ENCODE measurements at regions not wholly inside any gene's neighbourhood (a gene's known extent, or its start where the extent isn't known, plus 50 kb on each side); places are given as distances from the start of the nearest gene placed in this dataset.
"Not testable (repeated sequence)": the region's sequence is repeated elsewhere in the genome, so short reads cannot be mapped to it uniquely, and the experiment has no call there.

DNA sequence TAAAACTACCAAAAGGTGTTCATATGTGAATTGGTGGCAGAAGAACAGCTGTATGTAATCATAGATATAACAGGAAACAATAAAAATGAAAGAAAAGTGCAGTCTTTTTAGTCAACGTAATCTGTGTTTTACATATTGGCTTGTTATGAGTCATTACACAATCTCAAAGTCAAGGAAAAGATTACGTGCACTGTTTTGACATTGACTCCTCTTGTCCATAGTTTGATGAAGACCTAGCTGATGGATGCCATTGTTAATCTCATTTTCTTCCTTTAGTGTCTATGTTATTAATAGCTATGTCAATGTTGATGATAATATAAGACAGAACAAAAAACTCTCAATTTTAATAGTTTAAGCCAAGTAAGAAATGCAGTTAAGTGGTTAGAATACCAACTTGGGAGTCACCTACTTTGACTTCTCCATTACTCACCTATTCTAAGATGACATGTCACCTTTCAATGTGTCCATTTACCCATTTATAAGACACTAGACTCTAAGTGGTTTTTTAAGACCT lies 84.5 kb upstream of the SAMSN1 start:
- ChIA-PET POLR2A (ENCODE audit: partially characterized antibody) (interaction anchor here (0.9 to 1.7 kb wide), 2 partner anchors 10 to 29 kb away, joined by 3 to 5 read pairs; no protein-coding TSS in a partner anchor), CTCF (ENCODE audit: partially characterized antibody) (interaction anchor here (0.7 to 0.9 kb wide), 4 partner anchors 9 to 107 kb away, joined by 3 read pairs; no protein-coding TSS in a partner anchor)
- H3K27me3 Mint-ChIP-seq, result no peaks in the 10 kb centered on the region
- peak overlapping the region; percentile 58 to 92 (median 77) for H3K27ac Mint-ChIP-seq
- no peaks in the 10 kb centered on the region for H3K27me3 ChIP-seq (ENCODE audit: insufficient read depth, low read length)
- H3K4me3 Mint-ChIP-seq, result peak overlapping the region; percentile 64 to 84 (median 78)
- H3K36me3 Mint-ChIP-seq, result no peaks in the 10 kb centered on the region
- peaks cover 0 to 2% (median 0%) of the 10 kb centered on the region in 8 donors for H3K9me3 Mint-ChIP-seq
- no peaks in the 10 kb centered on the region for H3K9me3 ChIP-seq (ENCODE audit: control insufficient read depth in 1 of 2, low read length in 2 of 2)
- H3K36me3 ChIP-seq (ENCODE audit: insufficient read depth, low read length), result no peaks in the 10 kb centered on the region
- peaks cover 18 to 25% (median 20%) of the 10 kb centered on the region in 4 donors for H3K4me1 Mint-ChIP-seq
- peaks cover 21% of the 10 kb centered on the region for H3K4me1 ChIP-seq (ENCODE audit: insufficient read depth, low read length)
- intact Hi-C loops (cut with micrococcal nuclease), result loop anchor here (1.0 to 5.0 kb wide), 4 partner anchors 47 to 107 kb away; partner anchors contain the start of gene SAMSN1
- peak in 4 of 5 donors; percentile 23 to 41 (median 28) for DNase-seq
- H3K4me3 ChIP-seq (ENCODE audit: low read length in 2 of 2), result no peak overlapping the region
- H3K27ac ChIP-seq (ENCODE audit: low read depth, low read length), result no peak overlapping the region

DNA sequence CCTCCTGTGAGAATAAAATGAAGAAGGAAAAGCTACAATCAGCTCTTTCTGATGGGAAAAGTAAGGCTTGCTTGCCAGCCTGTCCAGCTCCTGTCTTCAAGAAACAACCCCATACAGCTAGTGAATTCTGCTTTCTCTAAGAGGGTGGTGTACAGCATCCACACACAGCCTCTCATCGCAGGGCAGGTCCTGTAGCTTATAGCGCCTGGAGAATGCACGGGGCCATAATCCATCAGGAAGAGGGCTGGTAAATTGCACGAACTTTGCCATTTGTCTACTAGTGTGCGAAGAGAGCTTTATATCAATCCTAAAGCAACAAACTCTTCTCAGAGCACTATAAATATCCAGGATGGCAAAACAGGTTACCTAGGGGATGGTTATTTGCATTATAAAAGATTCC lies 83.3 kb upstream of the SAMSN1 start:
- Mint-ChIP-seq H3K27ac (peak overlapping the region in 2 of 7 donors; percentile 82 to 87), H3K27me3 (no peaks in the 10 kb centered on the region)
- POLR2A ChIA-PET (ENCODE audit: partially characterized antibody), result interaction anchor here (1.7 to 2.2 kb wide), 2 partner anchors 27 to 47 kb away, joined by 5 to 6 read pairs; no protein-coding TSS in a partner anchor

DNA sequence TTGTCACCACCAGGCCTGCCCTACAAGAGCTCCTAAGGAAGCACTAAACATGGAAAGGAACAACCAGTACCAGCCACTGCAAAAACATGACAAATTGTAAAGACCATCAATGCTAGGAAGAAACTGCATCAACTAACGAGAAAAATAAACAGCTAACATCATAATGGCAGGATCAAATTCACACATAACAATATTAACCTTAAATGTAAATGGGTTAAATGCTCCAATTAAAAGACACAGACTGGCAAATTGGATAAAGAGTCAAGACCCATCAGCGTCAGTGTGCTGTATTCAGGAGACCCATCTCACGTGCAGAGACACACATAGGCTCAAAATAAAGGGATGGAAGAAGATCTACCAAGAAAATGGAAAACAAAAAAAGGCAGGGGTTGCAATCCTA lies 77.0 kb upstream of the SAMSN1 start:
- CTCF ChIA-PET (ENCODE audit: partially characterized antibody); H3K36me3 Mint-ChIP-seq; H3K4me3 Mint-ChIP-seq; H3K4me1 ChIP-seq (ENCODE audit: insufficient read depth, low read length); H3K27ac ChIP-seq (ENCODE audit: low read depth, low read length); DNase-seq; H3K27me3 ChIP-seq (ENCODE audit: insufficient read depth, low read length); H3K4me1 Mint-ChIP-seq; intact Hi-C loops (cut with micrococcal nuclease); H3K27me3 Mint-ChIP-seq; H3K4me3 ChIP-seq (ENCODE audit: low read length in 2 of 2); POLR2A ChIA-PET (ENCODE audit: partially characterized antibody); H3K27ac Mint-ChIP-seq; H3K9me3 ChIP-seq (ENCODE audit: control insufficient read depth in 1 of 2, low read length in 2 of 2); H3K36me3 ChIP-seq (ENCODE audit: insufficient read depth, low read length): not testable (repeated sequence)
- peaks cover 0 to 12% (median 4%) of the 10 kb centered on the region in 8 donors for H3K9me3 Mint-ChIP-seq

More for the DNA sequence above, 83.3 kb upstream of the SAMSN1 start:
- H3K4me1 Mint-ChIP-seq, result peaks cover 18 to 25% (median 20%) of the 10 kb centered on the region in 4 donors
- Histone ChIP-seq H3K27me3 (ENCODE audit: insufficient read depth, low read length) (no peaks in the 10 kb centered on the region), H3K4me1 (ENCODE audit: insufficient read depth, low read length) (peaks cover 21% of the 10 kb centered on the region), H3K4me3 (ENCODE audit: low read length in 2 of 2) (no peak overlapping the region), H3K27ac (ENCODE audit: low read depth, low read length) (no peak overlapping the region), H3K9me3 (ENCODE audit: control insufficient read depth in 1 of 2, low read length in 2 of 2) (no peaks in the 10 kb centered on the region), H3K36me3 (ENCODE audit: insufficient read depth, low read length) (no peaks in the 10 kb centered on the region)
- peak overlapping the region in 3 of 8 donors; percentile 15 to 84 (median 77) for H3K4me3 Mint-ChIP-seq
- H3K9me3 Mint-ChIP-seq, result peaks cover 0 to 2% (median 0%) of the 10 kb centered on the region in 8 donors
- DNase-seq, result no peak
- CTCF ChIA-PET (ENCODE audit: partially characterized antibody), result interaction anchor here (0.9 to 1.8 kb wide), 4 partner anchors 11 to 113 kb away, joined by 3 to 6 read pairs (median 3); no protein-coding TSS in a partner anchor
- H3K36me3 Mint-ChIP-seq, result no peaks in the 10 kb centered on the region
- intact Hi-C loops (cut with micrococcal nuclease), result no loop called here

DNA sequence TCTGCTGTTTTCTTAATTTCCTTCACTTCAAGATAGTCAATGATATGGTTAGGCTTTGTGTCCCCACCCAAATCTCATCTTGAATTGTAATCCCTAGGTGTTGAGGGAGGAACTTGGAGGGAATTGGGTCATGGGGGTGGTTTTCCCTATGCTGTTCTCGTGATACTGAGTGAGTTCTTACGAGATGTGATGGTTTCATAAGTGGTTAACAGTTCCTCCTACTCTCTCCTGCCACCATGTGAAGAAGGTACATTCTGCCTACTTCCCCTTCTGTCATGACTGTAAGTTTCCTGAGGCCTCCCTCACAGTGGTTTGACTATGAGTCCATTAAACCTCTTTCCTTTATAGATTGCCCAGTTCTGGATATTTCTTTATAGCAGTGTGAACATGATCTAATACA lies 74.0 kb upstream of the SAMSN1 start:
- Histone ChIP-seq H3K36me3 (ENCODE audit: insufficient read depth, low read length) (no peaks in the 10 kb centered on the region), H3K4me3 (ENCODE audit: low read length in 2 of 2) (no peak overlapping the region), H3K27ac (ENCODE audit: low read depth, low read length) (no peak overlapping the region), H3K4me1 (ENCODE audit: insufficient read depth, low read length) (no peaks in the 10 kb centered on the region), H3K9me3 (ENCODE audit: control insufficient read depth in 1 of 2, low read length in 2 of 2) (no peaks in the 10 kb centered on the region), H3K27me3 (ENCODE audit: insufficient read depth, low read length) (no peaks in the 10 kb centered on the region)
- H3K4me1 Mint-ChIP-seq, result peaks cover 0 to 15% (median under 1%) of the 10 kb centered on the region in 4 donors
- peaks cover 0 to 6% of the 10 kb centered on the region in 2 donors for H3K36me3 Mint-ChIP-seq
- no peak overlapping the region for H3K4me3 Mint-ChIP-seq
- peaks cover 0 to 12% (median 4%) of the 10 kb centered on the region in 8 donors for H3K9me3 Mint-ChIP-seq
- ChIA-PET POLR2A (ENCODE audit: partially characterized antibody) (no interaction called here), CTCF (ENCODE audit: partially characterized antibody) (interaction anchor here (1.3 kb wide), 1 partner anchor 118 kb away, joined by 3 read pairs; no protein-coding TSS in a partner anchor)
- no peaks in the 10 kb centered on the region for H3K27me3 Mint-ChIP-seq
- peak overlapping the region in 2 of 7 donors; percentile 6 to 47 for H3K27ac Mint-ChIP-seq
- no peak for DNase-seq
- intact Hi-C loops (cut with micrococcal nuclease), result no loop called here

DNA sequence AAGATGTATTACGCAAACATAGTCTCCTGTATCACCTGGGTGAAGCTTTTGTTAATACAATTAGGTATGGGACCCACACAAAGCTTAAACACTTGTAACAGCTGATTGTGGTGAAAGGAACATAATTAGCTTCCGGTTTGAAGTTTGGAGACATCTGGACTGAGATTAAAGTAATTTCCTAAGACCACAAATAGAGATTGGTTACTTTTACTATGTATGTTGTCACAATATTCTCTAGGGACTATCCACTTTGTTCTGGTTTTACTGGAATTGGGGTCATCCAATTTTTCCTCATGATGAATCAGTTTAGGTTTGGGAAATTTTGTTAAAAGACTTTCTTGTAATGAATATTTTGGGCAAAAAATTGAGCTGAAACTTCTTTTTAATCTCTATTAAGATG lies 71.8 kb upstream of the SAMSN1 start:
- no peak for DNase-seq
- Mint-ChIP-seq H3K9me3 (peaks cover 0 to 7% (median 3%) of the 10 kb centered on the region in 8 donors), H3K36me3 (peaks cover 0 to 6% of the 10 kb centered on the region in 2 donors), H3K4me3 (no peak overlapping the region), H3K27ac (no peak overlapping the region), H3K27me3 (no peaks in the 10 kb centered on the region), H3K4me1 (peaks cover 0 to 15% (median under 1%) of the 10 kb centered on the region in 4 donors)
- Histone ChIP-seq H3K27me3 (ENCODE audit: insufficient read depth, low read length) (no peaks in the 10 kb centered on the region), H3K9me3 (ENCODE audit: control insufficient read depth in 1 of 2, low read length in 2 of 2) (no peaks in the 10 kb centered on the region), H3K4me1 (ENCODE audit: insufficient read depth, low read length) (no peaks in the 10 kb centered on the region), H3K36me3 (ENCODE audit: insufficient read depth, low read length) (no peaks in the 10 kb centered on the region), H3K27ac (ENCODE audit: low read depth, low read length) (no peak overlapping the region), H3K4me3 (ENCODE audit: low read length in 2 of 2) (no peak overlapping the region)
- intact Hi-C loops (cut with micrococcal nuclease), result loop anchor here (5.0 kb wide), 1 partner anchor 119 kb away; no protein-coding TSS in a partner anchor
- CTCF ChIA-PET (ENCODE audit: partially characterized antibody), result interaction anchor here (1.2 kb wide), 1 partner anchor 13 kb away, joined by 3 read pairs; no protein-coding TSS in a partner anchor
- POLR2A ChIA-PET (ENCODE audit: partially characterized antibody), result no interaction called here

DNA sequence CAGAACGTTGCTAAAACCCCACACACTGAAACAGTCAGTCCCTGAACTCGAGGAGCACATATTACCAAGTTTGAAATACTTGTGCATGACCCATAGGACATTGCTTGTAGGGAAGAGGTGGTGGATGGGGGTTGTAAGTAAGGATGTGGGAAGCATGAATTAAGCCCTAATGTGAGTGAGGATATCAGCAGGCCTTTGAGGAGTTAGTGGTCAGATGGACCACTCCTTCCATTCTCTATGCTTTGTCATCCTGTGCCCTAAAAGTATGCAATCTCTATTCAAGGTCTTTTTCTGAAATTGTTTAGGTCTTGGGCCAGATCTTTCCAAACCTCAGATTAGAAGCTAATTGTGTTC lies 70.9 kb upstream of the SAMSN1 start:
- Histone ChIP-seq H3K27me3 (ENCODE audit: insufficient read depth, low read length) (no peaks in the 10 kb centered on the region), H3K4me1 (ENCODE audit: insufficient read depth, low read length) (no peaks in the 10 kb centered on the region), H3K9me3 (ENCODE audit: control insufficient read depth in 1 of 2, low read length in 2 of 2) (no peaks in the 10 kb centered on the region), H3K27ac (ENCODE audit: low read depth, low read length) (no peak overlapping the region), H3K4me3 (ENCODE audit: low read length in 2 of 2) (no peak overlapping the region), H3K36me3 (ENCODE audit: insufficient read depth, low read length) (no peaks in the 10 kb centered on the region)
- Mint-ChIP-seq H3K4me1 (peaks cover 0 to 15% (median under 1%) of the 10 kb centered on the region in 4 donors), H3K27me3 (no peaks in the 10 kb centered on the region), H3K27ac (no peak overlapping the region), H3K9me3 (peaks cover 0 to 3% (median 0%) of the 10 kb centered on the region in 8 donors), H3K4me3 (no peak overlapping the region), H3K36me3 (peaks cover 0 to 6% of the 10 kb centered on the region in 2 donors)
- POLR2A ChIA-PET (ENCODE audit: partially characterized antibody), result no interaction called here
- DNase-seq, result no peak
- CTCF ChIA-PET (ENCODE audit: partially characterized antibody), result interaction anchor here (1.2 kb wide), 1 partner anchor 12 kb away, joined by 3 read pairs; no protein-coding TSS in a partner anchor
- intact Hi-C loops (cut with micrococcal nuclease), result loop anchor here (5.0 kb wide), 1 partner anchor 120 kb away; no protein-coding TSS in a partner anchor

DNA sequence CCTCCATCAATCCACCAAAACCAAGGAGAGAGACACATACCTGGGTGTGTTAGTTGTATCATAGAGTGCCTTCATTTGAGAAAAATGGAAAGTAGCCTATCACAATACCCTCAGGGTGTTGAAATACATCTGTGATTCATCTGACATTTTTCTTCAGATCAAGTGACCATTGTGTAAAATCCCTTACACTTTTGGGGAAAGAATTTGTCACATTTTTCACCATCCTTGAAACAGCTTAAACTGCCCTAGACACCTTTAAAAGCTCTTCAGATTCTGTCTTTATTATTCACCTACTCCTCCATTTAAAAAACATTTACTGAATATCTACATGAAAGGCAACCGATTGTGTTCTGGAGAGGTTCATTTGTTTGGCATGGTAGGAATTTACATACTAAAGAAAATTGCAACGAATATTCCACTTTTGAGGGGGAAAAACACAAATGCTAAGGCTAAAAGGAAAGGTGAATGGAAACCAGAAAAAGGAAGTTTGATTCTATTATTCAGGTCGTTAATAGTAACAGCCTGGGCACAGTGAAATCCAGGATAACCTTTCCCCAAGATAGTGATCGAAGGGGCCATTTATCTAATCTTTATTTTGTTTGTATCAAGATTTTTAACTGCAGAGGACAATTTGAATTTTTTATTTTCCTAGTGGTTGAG lies 70.4 kb upstream of the SAMSN1 start:
- CTCF ChIA-PET (ENCODE audit: partially characterized antibody), result no interaction called here
- Mint-ChIP-seq H3K36me3 (peaks cover 0 to 6% of the 10 kb centered on the region in 2 donors), H3K4me3 (no peak overlapping the region), H3K4me1 (peaks cover 0 to 18% (median 2%) of the 10 kb centered on the region in 4 donors), H3K27ac (no peak overlapping the region), H3K9me3 (peaks cover 0 to 5% (median 0%) of the 10 kb centered on the region in 8 donors), H3K27me3 (no peaks in the 10 kb centered on the region)
- POLR2A ChIA-PET (ENCODE audit: partially characterized antibody), result no interaction called here
- H3K36me3 ChIP-seq (ENCODE audit: insufficient read depth, low read length), result no peaks in the 10 kb centered on the region
- DNase-seq, result no peak
- H3K27me3 ChIP-seq (ENCODE audit: insufficient read depth, low read length), result no peaks in the 10 kb centered on the region
- intact Hi-C loops (cut with micrococcal nuclease), result loop anchor here (5.0 kb wide), 1 partner anchor 121 kb away; no protein-coding TSS in a partner anchor
- no peak overlapping the region for H3K4me3 ChIP-seq (ENCODE audit: low read length in 2 of 2)
- no peak overlapping the region for H3K27ac ChIP-seq (ENCODE audit: low read depth, low read length)
- no peaks in the 10 kb centered on the region for H3K9me3 ChIP-seq (ENCODE audit: control insufficient read depth in 1 of 2, low read length in 2 of 2)
- H3K4me1 ChIP-seq (ENCODE audit: insufficient read depth, low read length), result no peaks in the 10 kb centered on the region

Measured in CD4-positive, alpha-beta memory T cell (primary cell).